Neural crest cell (in vitro differentiated cells): ENCODE measurements at regions not wholly inside any gene's neighbourhood (a gene's known extent, or its start where the extent isn't known, plus 50 kb on each side); places are given as distances from the start of the nearest gene placed in this dataset.

ENCODE experiments used
- DNase-seq: peaks from one replicate; pipeline ENCODE4 v3.0.0; 2021; ENCODE audit warnings: low read depth, mixed read lengths, low spot score
- H3K27ac Mint-ChIP-seq: one replicate; pipeline ENCODE4 v1.8.0; 2021; ENCODE audit warnings: mild to moderate bottlenecking, mixed read lengths; ENCODE audit not compliant: unreplicated experiment
- H3K27me3 Mint-ChIP-seq: 2 replicates; pipeline ENCODE4 v1.8.0; 2021; ENCODE audit warnings: low read depth, mild to moderate bottlenecking, mixed read lengths
- H3K36me3 Mint-ChIP-seq: 2 replicates; pipeline ENCODE4 v1.8.0; 2021; ENCODE audit warnings: low read depth, mild to moderate bottlenecking, mixed read lengths
- H3K4me1 Mint-ChIP-seq: 2 replicates; pipeline ENCODE4 v1.8.0; 2021; ENCODE audit warnings: mixed read lengths
- H3K4me3 Mint-ChIP-seq: one replicate; pipeline ENCODE4 v1.8.0; 2021; ENCODE audit warnings: mild to moderate bottlenecking, mixed read lengths
- H3K9me3 Mint-ChIP-seq: 2 replicates; pipeline ENCODE4 v1.8.0; 2021; ENCODE audit warnings: mixed read lengths
- CTCF ChIP-seq: fragments of 200-600 bp; sonication (generic); conservative IDR thresholded peaks from 2 replicates; pipeline ENCODE4 v1.5.0; 2021; ENCODE audit warnings: antibody characterized with exemption, mild to moderate bottlenecking

GRCh38 chr3:72279068-72279604 is 494.2 kb upstream of the PROK2 start:
- peaks cover 16% of the 10 kb centered on the region for H3K4me1 Mint-ChIP-seq
- no peaks in the 10 kb centered on the region for H3K36me3 Mint-ChIP-seq
- no peak for DNase-seq
- H3K27me3 Mint-ChIP-seq: no peaks in the 10 kb centered on the region
- H3K4me3 Mint-ChIP-seq: no peak overlapping the region
- no peaks in the 10 kb centered on the region for H3K9me3 Mint-ChIP-seq
- no peak overlapping the region for H3K27ac Mint-ChIP-seq
- no peak for TF ChIP-seq CTCF

- no peak for DNase-seq
- TF ChIP-seq CTCF: no peak
- Mint-ChIP-seq H3K27me3 (no peaks in the 10 kb centered on the region), H3K36me3 (no peaks in the 10 kb centered on the region), H3K9me3 (no peaks in the 10 kb centered on the region), H3K4me1 (peaks cover 22% of the 10 kb centered on the region), H3K4me3 (no peak overlapping the region), H3K27ac (no peak overlapping the region)
These were observed 493.6 kb upstream of the PROK2 start for GRCh38 chr3:72278349-72279067.

GRCh38 chr3:72277710-72278109 is 492.8 kb upstream of the PROK2 start:
- no peak for DNase-seq
- Mint-ChIP-seq H3K9me3 (no peaks in the 10 kb centered on the region), H3K4me3 (no peak overlapping the region), H3K27me3 (no peaks in the 10 kb centered on the region), H3K36me3 (no peaks in the 10 kb centered on the region), H3K4me1 (peaks cover 24% of the 10 kb centered on the region), H3K27ac (no peak overlapping the region)
- no peak for TF ChIP-seq CTCF

- Mint-ChIP-seq H3K27me3 (no peaks in the 10 kb centered on the region), H3K4me3 (no peak overlapping the region), H3K27ac (no peak overlapping the region), H3K36me3 (no peaks in the 10 kb centered on the region), H3K4me1 (peaks cover 24% of the 10 kb centered on the region), H3K9me3 (no peaks in the 10 kb centered on the region)
- TF ChIP-seq CTCF: no peak
- no peak for DNase-seq
These were observed 491.9 kb upstream of the PROK2 start for GRCh38 chr3:72276806-72277205.

GRCh38 chr3:72275331-72275751 is 490.4 kb upstream of the PROK2 start:
- Mint-ChIP-seq H3K4me3 (no peak overlapping the region), H3K9me3 (no peaks in the 10 kb centered on the region), H3K27ac (peak overlapping the region; percentile 52), H3K27me3 (no peaks in the 10 kb centered on the region), H3K4me1 (peaks cover 24% of the 10 kb centered on the region), H3K36me3 (no peaks in the 10 kb centered on the region)
- no peak for DNase-seq
- TF ChIP-seq CTCF: no peak
